NCI-H2107 (cell line): ENCODE measurements at regions not wholly inside any gene's neighbourhood (a gene's known extent, or its start where the extent isn't known, plus 50 kb on each side); places are given as distances from the start of the nearest gene placed in this dataset.
"Not testable (repeated sequence)": the region's sequence is repeated elsewhere in the genome, so short reads cannot be mapped to it uniquely, and the experiment has no call there.

Experiments
- DNase-seq: peaks from one replicate; lab custom pipeline; 2025; lab: John Stamatoyannopoulos, UW

DNA sequence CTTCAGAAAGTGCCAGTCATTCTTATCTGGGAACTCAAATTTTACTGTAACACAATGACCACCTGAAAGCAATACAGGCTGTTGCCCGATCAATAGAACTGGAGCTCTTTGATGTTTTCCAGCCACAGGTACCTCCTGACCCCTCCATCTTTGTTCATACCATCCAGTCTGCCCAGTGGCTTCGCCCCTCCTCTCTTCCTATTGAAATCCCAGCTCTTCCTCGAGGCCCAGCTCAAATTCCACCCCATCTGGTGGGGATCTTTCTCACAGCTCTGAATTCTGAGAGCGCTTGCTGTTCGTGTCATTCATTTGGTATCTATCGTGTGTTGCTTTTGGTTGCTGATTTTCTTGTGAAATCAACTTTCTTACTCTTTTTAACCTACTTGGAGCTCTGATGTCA is 87.9 kb upstream of the CNKSR3 start:
- DNase-seq: no peak

- DNase-seq: no peak
Measured at GRCh38 chr6:154602296-154602695, 91.8 kb upstream of the CNKSR3 start.

- DNase-seq: no peak
Measured at GRCh38 chr6:154602708-154603107, 92.2 kb upstream of the CNKSR3 start.

GRCh38 chr6:154604119-154604518 is 93.6 kb upstream of the CNKSR3 start:
- DNase-seq: no peak

- DNase-seq: no peak
Measured at GRCh38 chr6:154605178-154605881, 94.8 kb upstream of the CNKSR3 start.

DNA sequence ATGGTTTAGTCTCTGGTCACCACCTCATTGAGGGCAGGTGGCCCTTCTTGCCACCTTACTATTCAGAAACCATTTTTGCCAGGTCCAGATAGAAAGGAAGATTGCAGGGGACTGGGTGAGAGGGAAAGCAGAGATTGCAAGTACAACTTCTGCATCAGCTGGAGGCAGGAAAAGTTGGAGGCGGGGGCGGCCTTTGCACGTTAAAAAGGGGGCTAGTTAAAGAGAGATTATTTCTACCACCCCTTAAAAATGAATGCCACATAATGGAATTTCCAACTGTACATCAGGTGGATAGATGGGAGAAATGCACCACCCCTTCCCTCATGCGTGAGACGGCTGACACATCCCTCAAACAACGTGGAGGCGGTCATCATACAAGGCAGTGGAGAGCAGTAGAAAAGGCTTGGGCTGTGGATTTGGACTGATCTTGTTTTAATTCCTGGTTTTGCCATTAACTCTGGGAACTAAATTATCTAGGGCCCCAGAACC is 95.4 kb upstream of the CNKSR3 start:
- DNase-seq: no peak

GRCh38 chr6:154606457-154606856 is 96.0 kb upstream of the CNKSR3 start:
- no peak for DNase-seq

DNA sequence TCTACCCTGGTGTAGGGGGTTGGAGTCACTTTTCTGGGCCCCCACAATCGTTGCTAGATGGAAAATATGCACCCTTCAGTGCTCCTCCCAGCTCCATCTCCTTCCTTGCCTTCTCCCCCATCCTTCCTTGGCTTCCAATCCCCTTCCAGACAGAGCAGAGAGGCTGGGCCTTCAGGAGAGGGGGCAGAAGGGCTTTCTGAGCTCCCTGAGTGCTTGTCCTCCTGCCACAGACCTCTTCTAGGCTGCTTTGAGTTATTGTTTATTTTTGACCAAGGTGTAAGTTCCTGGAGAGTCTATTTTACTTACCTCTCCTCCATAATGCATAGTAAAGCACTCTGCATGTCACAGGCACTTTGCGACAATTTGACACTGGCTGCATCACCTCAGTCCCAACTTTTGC is 96.4 kb upstream of the CNKSR3 start:
- DNase-seq: no peak

DNA sequence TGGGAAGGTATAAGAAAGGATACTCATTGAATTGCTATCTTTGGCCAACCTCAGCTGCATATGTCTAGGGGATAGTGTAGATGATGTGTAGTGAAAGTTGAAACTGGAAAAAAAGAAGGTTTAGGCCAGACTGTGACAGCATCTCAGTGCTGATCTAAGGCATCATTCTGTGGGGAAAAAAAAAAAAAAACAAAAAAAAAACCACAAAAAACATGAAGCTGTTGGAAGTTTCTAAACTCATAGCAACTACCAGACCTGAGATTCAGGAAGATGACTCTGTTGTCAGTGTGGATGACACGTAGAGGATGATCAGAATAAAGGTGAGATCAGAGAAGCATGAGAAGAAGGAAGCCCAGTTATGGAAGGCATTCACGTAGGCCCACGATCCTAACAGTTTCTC is 100.8 kb upstream of the CNKSR3 start:
- no peak for DNase-seq

DNA sequence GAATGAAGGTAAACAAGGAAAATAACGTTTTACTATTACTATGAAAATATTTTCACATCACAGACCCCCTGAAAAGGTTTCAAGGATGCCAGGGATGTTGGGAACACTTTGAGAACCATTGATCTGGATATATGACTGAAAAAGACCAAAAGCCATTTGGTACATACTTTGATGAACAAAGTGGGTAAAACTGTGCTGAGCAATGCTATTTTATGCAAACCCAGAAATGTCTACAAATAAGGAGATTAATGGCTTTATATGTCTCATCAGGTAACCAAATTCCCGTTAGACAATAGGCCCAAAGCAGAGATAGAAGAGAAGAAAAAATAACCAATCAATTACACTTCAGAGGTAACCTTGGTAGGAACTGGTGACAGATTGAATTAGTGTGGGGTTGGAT is 101.4 kb upstream of the CNKSR3 start:
- DNase-seq: no peak

DNA sequence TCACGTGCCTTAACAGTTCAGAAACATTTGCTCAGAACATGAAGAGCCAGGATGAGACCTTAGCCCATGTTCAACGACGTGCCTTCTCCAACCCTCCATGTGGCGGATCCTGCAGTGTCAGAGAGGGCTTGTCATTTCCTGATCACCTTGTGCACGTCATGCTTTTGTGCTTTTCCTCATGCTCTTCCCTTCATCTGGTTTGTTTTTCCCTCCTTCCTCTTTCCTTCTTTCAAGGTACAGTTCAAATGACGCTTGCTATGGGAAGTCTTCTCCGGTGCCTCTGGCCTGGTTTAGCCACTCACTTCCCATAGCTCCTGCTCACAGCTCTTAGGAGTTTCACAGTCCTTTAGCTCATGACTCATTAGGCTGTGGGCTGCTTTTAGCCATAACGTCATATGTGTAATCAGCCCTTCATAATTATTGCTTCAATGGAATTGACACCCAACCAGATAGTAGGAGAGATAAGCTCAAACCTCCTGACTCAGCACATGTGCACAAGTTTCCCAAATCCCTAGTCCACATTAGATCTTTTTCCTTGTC is 102.7 kb upstream of the CNKSR3 start:
- DNase-seq: no peak

- DNase-seq: no peak
Measured at GRCh38 chr6:154614101-154614500, 103.6 kb upstream of the CNKSR3 start.

DNA sequence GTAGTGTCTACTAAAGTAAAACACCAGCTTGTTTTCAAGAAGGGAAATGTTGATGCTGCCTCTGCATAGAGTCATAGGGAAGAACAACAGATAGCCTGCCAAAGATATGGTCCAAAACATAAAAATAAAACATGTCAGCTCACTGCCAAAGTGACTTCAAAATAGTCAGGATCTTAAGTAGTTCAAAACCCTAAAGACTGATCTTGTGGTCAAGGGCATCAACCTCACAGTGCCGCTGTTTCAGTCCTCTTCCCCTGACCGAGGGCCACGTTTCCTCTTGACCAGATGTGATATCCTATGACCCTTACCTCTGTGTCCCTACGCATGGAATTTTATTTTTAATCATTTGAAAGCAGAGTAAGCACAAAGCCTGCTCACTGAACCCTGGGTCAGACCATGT is 104.2 kb upstream of the CNKSR3 start:
- DNase-seq: no peak

GRCh38 chr6:154615483-154616025 is 105.1 kb upstream of the CNKSR3 start:
- peak; percentile 88 for DNase-seq

GRCh38 chr6:154617175-154617574 is 106.7 kb upstream of the CNKSR3 start:
- DNase-seq: no peak

GRCh38 chr6:154619146-154619545 is 108.7 kb upstream of the CNKSR3 start:
- DNase-seq: no peak

GRCh38 chr6:154621686-154622085 is 111.2 kb upstream of the CNKSR3 start:
- DNase-seq: no peak

DNA sequence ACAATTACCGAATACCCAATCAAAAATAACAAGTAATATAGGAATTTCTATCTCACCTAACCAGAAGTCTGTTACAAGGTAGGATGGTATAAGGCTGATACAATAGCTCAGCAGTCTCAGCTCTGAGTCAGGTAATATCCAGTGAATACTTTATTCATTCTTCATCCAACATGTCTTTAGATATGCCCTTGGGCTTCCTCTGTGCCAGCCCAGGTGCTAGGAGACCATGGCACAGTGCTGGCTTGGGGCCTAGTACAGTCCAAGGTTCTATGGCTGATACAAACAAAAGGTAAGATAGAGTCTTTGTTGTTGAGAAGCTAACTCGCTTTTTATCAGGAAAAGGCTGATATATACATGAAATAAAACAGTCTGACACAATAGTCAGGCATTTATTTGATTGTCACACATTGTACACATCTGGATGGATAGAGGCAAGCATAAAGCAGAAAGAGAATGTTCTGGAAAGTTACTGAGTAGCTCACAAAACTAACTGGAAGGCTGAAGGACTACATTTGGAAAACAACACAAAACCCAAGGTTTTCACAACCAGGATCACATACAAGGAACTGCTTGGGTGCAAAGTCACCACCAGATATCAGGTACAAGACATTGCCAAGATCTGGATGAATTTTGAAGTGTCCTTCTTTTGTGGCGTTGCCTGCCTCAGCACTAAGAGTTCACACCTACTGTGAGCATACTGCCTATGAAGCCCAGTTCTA is 110.4 kb upstream of the SCAF8 start:
- no peak for DNase-seq

DNA sequence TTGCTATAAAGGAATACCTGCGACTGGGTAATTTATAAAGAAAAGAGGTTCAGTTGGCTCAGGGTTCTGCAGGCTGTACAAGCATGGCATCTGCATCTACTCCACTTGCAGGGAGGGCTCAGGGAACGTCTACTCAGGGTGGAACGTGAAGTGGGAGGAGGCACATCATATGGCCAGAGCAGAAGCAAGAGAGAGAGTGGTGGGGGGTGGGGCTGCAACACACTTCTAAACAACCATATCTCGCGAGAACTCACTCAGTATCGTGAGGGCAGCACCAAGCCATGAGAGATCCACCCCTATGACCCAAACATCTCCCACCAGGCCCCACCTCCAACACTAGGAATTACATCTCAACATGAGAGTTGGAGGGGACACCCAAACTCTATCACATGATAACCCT is 109.8 kb upstream of the SCAF8 start:
- no peak for DNase-seq

- no peak for DNase-seq
Measured at GRCh38 chr6:154624038-154624599, 109.1 kb upstream of the SCAF8 start.

- not testable (repeated sequence) for DNase-seq
Measured at GRCh38 chr6:154624727-154625126, 108.5 kb upstream of the SCAF8 start.

GRCh38 chr6:154625721-154626120 is 107.5 kb upstream of the SCAF8 start:
- DNase-seq: no peak

GRCh38 chr6:154629127-154629526 is 104.1 kb upstream of the SCAF8 start:
- DNase-seq: no peak
